ENCODE measurements at regions not wholly inside any gene's neighbourhood (a gene's known extent, or its start where the extent isn't known, plus 50 kb on each side); places are given as distances from the start of the nearest gene placed in this dataset.
A peak's percentile ranks its signal among the peaks of the same experiment; 100 is the strongest.

DNA sequence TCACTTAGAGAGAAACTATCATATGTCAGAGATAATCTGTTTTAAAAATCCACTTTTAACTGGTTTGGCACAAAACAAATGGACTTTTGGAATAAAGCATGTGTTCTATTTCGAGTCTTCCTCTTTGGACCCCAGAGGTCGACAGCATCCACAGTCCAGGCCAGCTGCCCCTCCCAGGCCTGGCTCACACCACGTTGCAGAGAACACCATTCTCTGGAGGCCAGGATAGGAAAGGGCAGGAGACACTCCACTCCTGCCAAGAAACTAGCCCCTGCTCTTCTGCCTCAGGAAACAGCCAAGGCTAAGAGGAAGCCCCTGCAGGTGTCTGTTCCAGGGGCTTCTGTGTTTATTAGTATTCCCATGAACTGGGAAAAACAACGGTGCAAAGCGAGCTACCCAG is 456.6 kb upstream of the ID2 start:
- Mint-ChIP-seq H3K27ac (no peak overlapping the region), H3K36me3 (no peaks in the 10 kb centered on the region), H3K9me3 (peaks cover 0 to 2% (median 0%) of the 10 kb centered on the region in 7 donors), H3K4me1 (peaks cover 0 to 9% (median 0%) of the 10 kb centered on the region in 3 donors), H3K4me3 (no peak overlapping the region), H3K27me3 (peaks cover 23 to 53% (median 32%) of the 10 kb centered on the region in 3 donors)
- ATAC-seq (ENCODE audit: low read depth in 2 of 2) (no peak), DNase-seq (no peak)

DNA sequence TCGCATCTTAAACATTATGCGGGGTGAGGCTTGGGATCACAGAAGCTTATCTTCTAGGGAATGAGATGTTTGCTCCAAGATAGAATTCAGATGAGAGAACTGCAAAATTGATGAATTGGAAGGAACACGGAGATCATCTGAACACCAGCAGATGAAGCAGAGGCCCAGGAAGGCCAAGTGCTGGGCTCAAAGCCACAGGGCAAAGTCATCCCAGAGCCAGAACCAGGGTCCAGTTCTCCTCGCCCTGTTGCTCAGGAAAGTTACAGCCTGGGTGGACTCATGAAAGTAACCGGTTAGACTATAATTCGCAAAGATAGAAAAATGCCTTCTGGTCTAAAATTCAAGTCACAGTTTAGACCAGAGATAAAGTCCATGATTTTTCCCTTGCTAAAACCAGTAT is 456.1 kb upstream of the ID2 start:
- DNase-seq: no peak
- H3K27me3 Mint-ChIP-seq: peaks cover 23 to 54% (median 32%) of the 10 kb centered on the region in 3 donors
- no peaks in the 10 kb centered on the region for H3K36me3 Mint-ChIP-seq
- ATAC-seq (ENCODE audit: low read depth in 2 of 2): no peak
- peaks cover 0 to 9% (median 0%) of the 10 kb centered on the region in 3 donors for H3K4me1 Mint-ChIP-seq
- H3K27ac Mint-ChIP-seq: no peak overlapping the region
- no peak overlapping the region for H3K4me3 Mint-ChIP-seq
- peaks cover 0 to 2% (median 0%) of the 10 kb centered on the region in 7 donors for H3K9me3 Mint-ChIP-seq

DNA sequence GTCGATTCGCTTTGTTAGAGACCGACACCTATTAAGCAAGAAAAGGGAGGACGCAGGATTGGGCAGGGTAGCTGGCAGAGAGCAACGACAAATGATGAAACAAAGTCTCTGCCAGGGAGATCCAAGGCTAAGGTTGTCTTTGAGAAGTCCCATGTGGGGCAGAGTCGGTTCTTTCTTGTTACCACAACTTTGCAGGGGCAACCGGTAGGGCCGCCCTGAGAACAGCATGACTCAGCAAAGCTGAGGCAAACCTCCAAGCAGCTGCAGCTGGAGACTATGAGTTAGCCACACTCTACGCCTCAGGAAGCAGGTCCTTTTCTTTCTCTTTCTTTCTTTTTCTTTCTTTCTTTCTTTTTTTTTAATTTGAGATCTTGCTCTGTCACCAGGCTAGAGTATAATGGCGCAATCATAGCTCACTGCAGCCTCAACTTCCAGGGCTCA is 452.3 kb upstream of the ID2 start:
- Mint-ChIP-seq H3K4me1 (peaks cover 3 to 11% (median 7%) of the 10 kb centered on the region in 3 donors), H3K9me3 (no peaks in the 10 kb centered on the region), H3K27ac (peak overlapping the region in 1 of 6 donors; percentile 57), H3K27me3 (peaks cover 32 to 59% (median 35%) of the 10 kb centered on the region in 3 donors), H3K4me3 (no peak overlapping the region), H3K36me3 (no peaks in the 10 kb centered on the region)
- ATAC-seq (ENCODE audit: low read depth in 2 of 2) (peak in 1 of 2 donors; percentile 39), DNase-seq (no peak)

DNA sequence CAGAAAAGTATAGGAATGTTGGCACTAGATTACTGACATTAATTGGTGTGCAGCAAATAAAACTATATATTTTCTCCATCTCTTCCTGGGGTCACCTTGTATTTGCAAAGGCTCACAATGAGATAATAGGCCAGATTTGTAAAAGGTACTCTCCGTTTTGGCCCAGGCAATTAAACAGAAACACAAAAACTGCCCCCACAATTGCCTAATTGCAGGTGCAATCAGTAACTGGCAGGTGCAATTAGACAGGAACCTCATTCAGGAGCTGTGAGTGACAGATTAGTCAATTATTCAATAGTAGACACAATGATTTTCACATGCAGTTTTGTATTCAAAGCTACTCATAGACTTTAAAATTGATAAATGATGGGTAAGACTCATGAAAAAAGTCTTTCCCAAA is 451.4 kb upstream of the ID2 start:
- Mint-ChIP-seq H3K4me3 (no peak overlapping the region), H3K4me1 (peaks cover 11 to 19% (median 15%) of the 10 kb centered on the region in 3 donors), H3K9me3 (no peaks in the 10 kb centered on the region), H3K27ac (no peak overlapping the region), H3K36me3 (no peaks in the 10 kb centered on the region), H3K27me3 (peaks cover 39 to 58% (median 44%) of the 10 kb centered on the region in 3 donors)
- no peak for ATAC-seq (ENCODE audit: low read depth in 2 of 2)
- no peak for DNase-seq

DNA sequence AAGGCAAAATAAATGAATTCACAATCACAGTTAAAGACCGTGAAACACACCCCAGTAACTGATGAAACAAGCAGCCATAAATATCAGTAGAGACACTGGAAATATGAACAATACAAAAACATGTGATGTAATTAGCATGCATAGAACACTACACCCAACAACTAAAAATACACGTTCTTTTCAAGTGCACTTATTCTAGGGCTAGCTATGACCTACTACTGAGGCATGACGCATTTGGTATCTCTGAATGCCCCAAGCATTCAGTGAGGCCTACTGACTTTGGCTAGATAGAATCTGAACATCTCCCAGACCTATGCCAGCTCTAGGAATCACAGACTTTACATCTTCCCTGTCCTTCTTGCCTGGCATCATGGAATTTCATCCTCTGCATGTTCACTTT is 450.0 kb upstream of the ID2 start:
- peaks cover 11 to 19% (median 15%) of the 10 kb centered on the region in 3 donors for H3K4me1 Mint-ChIP-seq
- H3K27ac Mint-ChIP-seq: no peak overlapping the region
- peaks cover 42 to 61% (median 53%) of the 10 kb centered on the region in 3 donors for H3K27me3 Mint-ChIP-seq
- H3K4me3 Mint-ChIP-seq: no peak overlapping the region
- H3K36me3 Mint-ChIP-seq: no peaks in the 10 kb centered on the region
- DNase-seq (no peak), ATAC-seq (ENCODE audit: low read depth in 2 of 2) (no peak)
- H3K9me3 Mint-ChIP-seq: no peaks in the 10 kb centered on the region

DNA sequence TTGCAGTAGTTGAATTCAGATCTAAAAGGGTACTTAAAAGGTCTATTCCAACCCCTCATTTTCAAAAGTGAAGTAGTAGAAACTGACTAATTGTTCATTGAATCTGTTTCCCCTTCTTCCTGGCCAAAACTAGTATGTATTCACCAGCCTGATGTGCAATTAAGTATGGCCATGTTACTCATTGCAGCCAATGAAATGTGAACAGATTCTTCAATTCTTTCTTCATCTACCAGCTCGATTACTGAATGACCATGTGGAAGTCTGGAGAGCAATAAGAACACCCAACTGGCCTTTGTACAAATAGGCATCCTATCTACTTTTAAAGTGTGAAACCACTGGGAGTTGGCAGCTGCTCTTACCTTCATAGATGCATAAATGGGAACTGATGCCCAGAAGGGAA is 449.0 kb upstream of the ID2 start:
- no peak overlapping the region for H3K27ac Mint-ChIP-seq
- H3K27me3 Mint-ChIP-seq: peaks cover 38 to 58% (median 54%) of the 10 kb centered on the region in 3 donors
- no peaks in the 10 kb centered on the region for H3K9me3 Mint-ChIP-seq
- ATAC-seq (ENCODE audit: low read depth in 2 of 2): no peak
- DNase-seq: no peak
- H3K36me3 Mint-ChIP-seq: no peaks in the 10 kb centered on the region
- H3K4me3 Mint-ChIP-seq: no peak overlapping the region
- peaks cover 11 to 19% (median 15%) of the 10 kb centered on the region in 3 donors for H3K4me1 Mint-ChIP-seq

DNA sequence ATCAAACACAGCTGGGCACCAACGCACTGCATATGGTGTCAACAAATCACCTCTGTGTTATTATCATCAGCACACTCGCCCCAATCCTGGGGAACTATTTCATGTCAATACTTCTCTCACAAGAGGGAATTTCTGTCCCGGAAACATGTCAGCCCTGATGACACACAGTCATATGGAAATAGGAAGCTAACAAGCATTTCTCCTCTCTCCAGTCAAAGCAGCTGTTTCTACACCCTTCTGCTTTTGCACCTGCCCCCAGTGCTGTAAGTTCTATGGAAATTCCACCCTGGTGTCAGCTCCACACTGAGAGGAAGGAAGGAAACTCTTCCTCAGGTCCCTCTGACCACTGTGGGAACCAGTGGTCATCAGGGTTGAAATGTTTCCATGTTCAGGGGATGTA is 447.6 kb upstream of the ID2 start:
- Mint-ChIP-seq H3K4me3 (no peak overlapping the region), H3K4me1 (peaks cover 13 to 17% (median 15%) of the 10 kb centered on the region in 3 donors), H3K9me3 (no peaks in the 10 kb centered on the region), H3K36me3 (no peaks in the 10 kb centered on the region), H3K27ac (no peak overlapping the region), H3K27me3 (peaks cover 38 to 61% (median 60%) of the 10 kb centered on the region in 3 donors)
- DNase-seq: peak; percentile 2
- ATAC-seq (ENCODE audit: low read depth in 2 of 2): peak; percentile 25 to 54

DNA sequence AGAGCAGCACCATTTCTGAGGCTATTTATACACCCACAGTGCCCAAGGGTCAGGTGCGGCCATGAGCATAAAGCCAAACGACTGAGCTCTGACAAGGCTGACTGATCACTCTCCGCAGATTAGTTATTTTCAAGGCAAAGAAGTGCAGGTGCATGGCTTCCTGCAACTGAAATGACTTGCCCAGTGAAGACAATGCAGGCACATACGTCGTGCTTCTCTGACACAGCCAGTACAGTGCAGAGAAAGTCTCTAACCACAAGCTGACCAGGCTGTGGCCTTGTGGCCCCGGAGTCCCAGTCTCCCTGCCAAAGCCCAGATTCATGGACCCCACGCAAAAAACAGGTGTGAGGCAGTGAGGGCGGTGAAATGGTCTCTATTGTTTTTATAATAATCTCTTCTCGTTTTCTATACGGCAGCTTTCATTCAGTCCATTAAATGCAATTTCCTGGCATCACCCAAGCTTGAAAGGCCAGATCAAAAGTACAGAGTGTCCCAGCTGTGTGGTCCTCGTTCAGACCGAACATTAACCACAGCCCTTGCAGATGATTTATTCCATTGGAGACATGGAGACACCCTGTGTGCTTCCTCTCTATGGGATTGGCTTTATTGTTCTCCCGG is 447.0 kb upstream of the ID2 start:
- ATAC-seq (ENCODE audit: low read depth in 2 of 2): peak in 1 of 2 donors; percentile 41
- Mint-ChIP-seq H3K27ac (no peak overlapping the region), H3K27me3 (peaks cover 38 to 61% (median 61%) of the 10 kb centered on the region in 3 donors), H3K36me3 (no peaks in the 10 kb centered on the region), H3K4me1 (peaks cover 11 to 15% (median 13%) of the 10 kb centered on the region in 3 donors), H3K4me3 (peak overlapping the region in 5 of 8 donors; percentile 28 to 77 (median 61)), H3K9me3 (no peaks in the 10 kb centered on the region)
- DNase-seq: no peak

DNA sequence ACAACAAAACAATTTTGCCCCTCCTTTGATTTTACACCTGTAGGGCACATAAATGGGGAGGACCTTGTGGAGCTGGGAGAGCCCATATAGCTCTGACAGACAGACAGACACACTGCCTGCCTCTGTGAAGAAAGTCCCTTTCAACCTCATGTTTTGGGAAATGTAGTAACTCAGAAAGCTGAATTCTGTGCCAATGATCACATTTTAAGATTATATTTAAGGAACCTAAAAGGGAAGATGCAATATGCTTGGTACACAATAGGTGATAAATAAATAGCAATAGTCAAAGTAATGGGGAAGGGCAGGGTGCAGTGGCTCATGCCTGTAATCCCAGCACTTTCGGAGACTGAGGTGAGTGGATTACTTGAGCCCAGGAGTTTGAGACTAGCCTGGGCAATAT is 446.4 kb upstream of the ID2 start:
- H3K4me3 Mint-ChIP-seq: peak overlapping the region in 1 of 8 donors; percentile 41
- no peak for DNase-seq
- H3K36me3 Mint-ChIP-seq: no peaks in the 10 kb centered on the region
- H3K9me3 Mint-ChIP-seq: no peaks in the 10 kb centered on the region
- peaks cover 10 to 15% (median 13%) of the 10 kb centered on the region in 3 donors for H3K4me1 Mint-ChIP-seq
- no peak for ATAC-seq (ENCODE audit: low read depth in 2 of 2)
- H3K27me3 Mint-ChIP-seq: peaks cover 38 to 67% (median 62%) of the 10 kb centered on the region in 3 donors
- H3K27ac Mint-ChIP-seq: no peak overlapping the region

DNA sequence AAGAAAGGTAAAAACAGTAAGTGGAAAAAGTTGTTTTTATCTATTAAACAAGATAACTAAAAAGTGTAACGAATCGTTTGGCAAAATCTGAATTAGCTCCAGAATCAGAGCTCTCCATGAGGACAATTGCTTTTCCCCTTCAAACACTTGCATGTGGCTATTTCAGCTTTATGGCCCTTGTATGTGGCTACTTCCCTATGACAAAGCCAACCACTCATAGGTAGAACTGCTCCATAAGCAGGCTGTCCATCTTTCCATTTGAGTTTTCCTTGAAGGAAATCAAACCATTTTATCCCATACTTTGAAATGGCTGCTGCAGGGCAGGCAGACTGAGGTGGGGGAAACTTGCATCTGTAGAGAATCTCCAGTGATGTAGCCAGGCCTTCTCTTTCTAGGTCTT is 445.5 kb upstream of the ID2 start:
- DNase-seq (no peak), ATAC-seq (ENCODE audit: low read depth in 2 of 2) (no peak)
- Mint-ChIP-seq H3K9me3 (no peaks in the 10 kb centered on the region), H3K27ac (peak overlapping the region in 1 of 6 donors; percentile 27), H3K27me3 (peaks cover 47 to 71% (median 62%) of the 10 kb centered on the region in 3 donors), H3K36me3 (no peaks in the 10 kb centered on the region), H3K4me1 (peaks cover 10 to 15% (median 13%) of the 10 kb centered on the region in 3 donors), H3K4me3 (no peak overlapping the region)

DNA sequence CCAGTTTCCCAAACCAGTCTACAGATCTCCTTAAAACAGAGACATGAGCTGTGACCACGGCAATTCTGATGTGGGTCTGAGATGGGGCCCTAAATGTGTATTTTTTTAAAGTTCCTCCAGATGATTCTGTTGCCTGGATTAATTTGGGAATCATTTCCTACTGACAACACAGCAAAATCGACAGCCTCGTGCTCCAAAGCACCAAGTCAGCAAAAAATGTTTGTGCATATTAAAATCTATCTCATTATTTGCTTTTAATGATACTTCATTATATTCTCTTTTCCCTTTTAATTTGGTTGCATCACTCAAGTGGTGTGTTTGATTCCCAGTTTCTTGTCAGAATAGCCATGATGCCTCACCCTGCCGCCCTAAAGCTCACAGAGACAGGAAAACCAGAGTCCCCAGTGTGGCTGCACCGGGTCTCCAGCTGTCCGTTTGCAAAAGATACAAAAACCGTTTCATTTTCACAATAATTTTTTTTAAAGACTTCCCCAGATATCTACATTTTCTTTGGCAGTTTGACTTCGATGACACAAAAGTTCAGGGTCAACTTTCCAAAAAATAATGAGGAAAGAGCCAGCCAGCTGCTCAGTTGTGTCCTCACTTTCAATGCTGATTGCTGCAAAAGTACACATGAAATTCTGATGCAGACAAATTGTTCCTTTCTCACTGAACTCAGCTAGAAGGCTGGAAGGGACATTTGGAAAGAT is 443.2 kb upstream of the ID2 start:
- ATAC-seq (ENCODE audit: low read depth in 2 of 2) (no peak), DNase-seq (no peak)
- H3K4me3 Mint-ChIP-seq: no peak overlapping the region

DNA sequence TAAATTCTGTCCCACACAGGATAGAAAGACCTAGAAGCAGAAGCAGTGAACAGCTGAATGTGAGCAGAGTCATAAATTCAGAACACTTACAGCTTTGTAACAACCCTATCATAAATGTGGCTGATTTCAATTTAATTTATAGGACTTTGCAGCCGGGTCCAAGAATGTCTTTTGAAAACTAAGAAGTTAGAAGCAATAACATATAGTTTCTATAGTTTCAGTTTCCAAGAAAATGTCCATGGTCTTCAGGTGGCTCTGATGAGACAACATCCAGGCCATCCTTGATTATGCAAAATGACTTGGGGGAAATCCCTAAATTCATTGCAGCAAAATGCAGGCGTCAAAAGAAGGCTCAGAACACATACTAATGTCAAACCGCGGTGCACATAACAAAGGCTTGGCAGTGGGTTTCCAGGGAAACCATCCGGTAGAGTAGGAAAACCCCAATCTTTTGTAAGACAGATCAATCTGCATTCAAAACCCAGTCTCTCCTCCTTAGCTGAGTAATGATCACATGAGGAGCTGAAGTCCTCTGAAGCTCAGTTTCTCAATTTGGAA is 442.2 kb upstream of the ID2 start:
- ATAC-seq (ENCODE audit: low read depth in 2 of 2): no peak
- Mint-ChIP-seq H3K36me3 (peaks cover 0 to 3% of the 10 kb centered on the region in 2 donors), H3K27ac (no peak overlapping the region), H3K27me3 (peaks cover 40 to 57% (median 56%) of the 10 kb centered on the region in 3 donors), H3K4me1 (peaks cover 7 to 12% (median 8%) of the 10 kb centered on the region in 3 donors), H3K9me3 (peaks cover 2 to 16% (median 9%) of the 10 kb centered on the region in 7 donors), H3K4me3 (no peak overlapping the region)
- no peak for DNase-seq

More for the DNA sequence above, 443.2 kb upstream of the ID2 start:
- peaks cover 49 to 66% (median 65%) of the 10 kb centered on the region in 3 donors for H3K27me3 Mint-ChIP-seq
- H3K36me3 Mint-ChIP-seq: peaks cover 0 to 3% of the 10 kb centered on the region in 2 donors
- H3K9me3 Mint-ChIP-seq: peaks cover 0 to 8% (median 4%) of the 10 kb centered on the region in 7 donors
- H3K4me1 Mint-ChIP-seq: peaks cover 10 to 15% (median 13%) of the 10 kb centered on the region in 3 donors
- H3K27ac Mint-ChIP-seq: no peak overlapping the region

DNA sequence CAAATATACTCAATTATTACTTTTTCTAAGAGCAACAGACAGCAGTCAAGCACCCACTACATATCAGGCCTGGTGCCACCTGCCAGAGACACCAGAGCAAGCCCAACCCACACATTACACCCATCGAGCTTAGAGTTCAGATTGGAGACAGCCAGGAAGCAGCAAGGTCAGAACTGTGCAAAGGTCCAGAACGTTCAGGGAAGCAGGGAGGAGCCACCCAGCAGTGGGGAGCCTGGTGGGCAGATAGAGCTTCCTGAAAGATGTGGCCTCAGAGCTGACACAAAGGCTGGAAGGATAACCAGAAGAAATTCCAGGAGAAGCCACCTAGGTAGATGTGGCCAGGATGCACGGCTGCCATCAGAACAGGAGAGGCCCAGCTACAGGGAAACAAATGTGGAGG is 440.5 kb upstream of the ID2 start:
- peaks cover 8 to 33% (median 20%) of the 10 kb centered on the region in 7 donors for H3K9me3 Mint-ChIP-seq
- H3K27me3 Mint-ChIP-seq: peaks cover 23 to 42% (median 39%) of the 10 kb centered on the region in 3 donors
- ATAC-seq (ENCODE audit: low read depth in 2 of 2) (no peak), DNase-seq (no peak)
- peaks cover 0 to 4% of the 10 kb centered on the region in 2 donors for H3K36me3 Mint-ChIP-seq
- H3K4me1 Mint-ChIP-seq: peaks cover 0 to 8% (median 0%) of the 10 kb centered on the region in 3 donors
- H3K4me3 Mint-ChIP-seq: no peak overlapping the region
- H3K27ac Mint-ChIP-seq: peak overlapping the region in 2 of 6 donors; percentile 29 to 39
